BJ (cell line): ENCODE measurements at regions not wholly inside any gene's neighbourhood (a gene's known extent, or its start where the extent isn't known, plus 50 kb on each side); places are given as distances from the start of the nearest gene placed in this dataset.

Experiments used
- CTCF ChIA-PET: fragments of 350-600 bp; formaldehyde crosslinking; extraction: SDS; loops from one replicate; lab custom pipeline; 2021; ENCODE audit warnings: antibody characterized with exemption, inconsistent platforms; lab: Yijun Ruan, JAX
- POLR2A ChIA-PET: fragments of 300-600 bp; sonication (Branson Sonifier 250); formaldehyde crosslinking; extraction: SDS; loops from one replicate; lab custom pipeline; 2021; ENCODE audit warnings: antibody characterized with exemption; lab: Charles Lee
- DNase-seq: peaks from one replicate; pipeline ENCODE4 v3.0.0-alpha.2; 2011; ENCODE audit warnings: low read depth
- H3K27me3 ChIP-seq: 2 replicates; pipeline ENCODE4 v1.6.0; 2011; ENCODE audit warnings: low read length; ENCODE audit not compliant: control insufficient read depth, insufficient read depth
- H3K36me3 ChIP-seq: 2 replicates; pipeline ENCODE4 v1.5.1; 2011; ENCODE audit warnings: low read length; ENCODE audit not compliant: control insufficient read depth, insufficient read depth
- H3K4me3 ChIP-seq: 2 replicates; pipeline ENCODE4 v1.5.1; 2011; ENCODE audit warnings: low read depth, mild to moderate bottlenecking, control low read depth, low read length
- TF ChIP-seq, protein P1 (sequence below): IDR thresholded peaks from 2 replicates; pipeline ENCODE4 v1.5.1; 2011; ENCODE audit warnings: low read depth, mild to moderate bottlenecking, control low read depth, inconsistent platforms, low read length, moderate library complexity; ENCODE audit not compliant: insufficient read depth

DNA sequence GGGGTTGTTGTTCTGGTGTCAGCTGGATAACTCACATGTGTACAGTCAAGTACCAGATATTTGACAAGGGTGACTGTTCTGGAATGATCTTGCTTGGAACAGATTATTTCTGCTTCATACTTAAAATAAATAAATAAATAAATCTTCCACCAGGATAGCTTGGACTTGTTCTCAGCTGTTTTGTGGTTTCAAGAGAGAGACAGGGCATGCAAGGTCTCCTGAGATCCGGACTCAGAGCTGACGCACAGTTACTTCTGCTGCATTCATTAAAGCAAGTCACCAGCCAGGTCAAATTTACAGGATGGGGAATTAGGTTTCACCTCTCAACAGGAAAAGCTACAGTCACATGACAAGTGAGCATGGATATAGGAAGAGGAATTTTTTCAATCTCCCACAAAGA is 285.0 kb upstream of the SPTLC3 start:
- ChIA-PET POLR2A (no interaction called here), CTCF (no interaction called here)

DNA sequence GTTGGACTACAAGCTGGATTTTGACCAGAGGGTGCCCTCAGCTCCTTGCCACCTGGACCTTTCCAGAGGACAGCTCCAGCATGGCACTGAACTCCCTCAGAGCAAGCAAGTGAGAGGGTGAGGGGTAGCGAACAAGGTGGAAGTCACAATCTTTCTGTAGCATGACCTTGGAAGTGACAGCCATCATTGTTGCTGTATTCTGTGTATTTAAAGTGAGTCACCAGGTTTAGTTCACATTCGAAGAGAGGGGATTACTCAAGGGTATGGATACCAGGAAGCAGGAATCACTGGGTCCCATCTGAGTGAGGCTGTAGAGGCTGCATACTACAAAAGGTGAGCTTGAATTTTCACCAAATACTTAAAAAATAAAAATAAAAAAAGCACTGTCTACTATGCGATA is 280.0 kb upstream of the SPTLC3 start:
- Histone ChIP-seq H3K36me3 (no peaks in the 10 kb centered on the region), H3K4me3 (no peak overlapping the region), H3K27me3 (no peaks in the 10 kb centered on the region)
- ChIA-PET POLR2A (no interaction called here), CTCF (no interaction called here)
- no peak for DNase-seq
- TF ChIP-seq, protein P1, sequence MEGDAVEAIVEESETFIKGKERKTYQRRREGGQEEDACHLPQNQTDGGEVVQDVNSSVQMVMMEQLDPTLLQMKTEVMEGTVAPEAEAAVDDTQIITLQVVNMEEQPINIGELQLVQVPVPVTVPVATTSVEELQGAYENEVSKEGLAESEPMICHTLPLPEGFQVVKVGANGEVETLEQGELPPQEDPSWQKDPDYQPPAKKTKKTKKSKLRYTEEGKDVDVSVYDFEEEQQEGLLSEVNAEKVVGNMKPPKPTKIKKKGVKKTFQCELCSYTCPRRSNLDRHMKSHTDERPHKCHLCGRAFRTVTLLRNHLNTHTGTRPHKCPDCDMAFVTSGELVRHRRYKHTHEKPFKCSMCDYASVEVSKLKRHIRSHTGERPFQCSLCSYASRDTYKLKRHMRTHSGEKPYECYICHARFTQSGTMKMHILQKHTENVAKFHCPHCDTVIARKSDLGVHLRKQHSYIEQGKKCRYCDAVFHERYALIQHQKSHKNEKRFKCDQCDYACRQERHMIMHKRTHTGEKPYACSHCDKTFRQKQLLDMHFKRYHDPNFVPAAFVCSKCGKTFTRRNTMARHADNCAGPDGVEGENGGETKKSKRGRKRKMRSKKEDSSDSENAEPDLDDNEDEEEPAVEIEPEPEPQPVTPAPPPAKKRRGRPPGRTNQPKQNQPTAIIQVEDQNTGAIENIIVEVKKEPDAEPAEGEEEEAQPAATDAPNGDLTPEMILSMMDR, result no peak

More for the DNA sequence above, 285.0 kb upstream of the SPTLC3 start:
- TF ChIP-seq, protein P1, result no peak
- no peak for DNase-seq
- no peak overlapping the region for H3K4me3 ChIP-seq
- H3K27me3 ChIP-seq, result no peaks in the 10 kb centered on the region
- no peaks in the 10 kb centered on the region for H3K36me3 ChIP-seq

DNA sequence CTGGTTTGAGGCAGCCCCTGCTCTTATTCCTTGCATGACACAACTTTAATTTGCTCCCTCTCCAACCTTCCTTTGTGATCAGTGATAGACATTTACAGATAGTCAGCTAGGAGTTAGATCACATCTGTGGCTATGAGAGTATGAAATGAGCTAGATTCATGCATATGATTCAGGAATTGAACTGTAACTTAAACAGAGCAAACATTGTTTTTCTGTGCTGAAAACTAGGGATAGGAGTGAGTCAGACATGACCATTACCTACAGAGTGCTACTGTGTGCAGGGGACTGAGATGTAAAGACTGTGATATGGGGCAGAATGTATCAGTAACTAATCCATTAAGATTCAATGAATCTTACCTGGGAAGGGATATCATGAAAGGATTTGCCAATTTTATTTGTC is 279.4 kb upstream of the SPTLC3 start:
- no peak overlapping the region for H3K4me3 ChIP-seq
- ChIA-PET POLR2A (no interaction called here), CTCF (no interaction called here)
- no peaks in the 10 kb centered on the region for H3K27me3 ChIP-seq
- DNase-seq, result no peak
- TF ChIP-seq, protein P1, result no peak
- H3K36me3 ChIP-seq, result no peaks in the 10 kb centered on the region

DNA sequence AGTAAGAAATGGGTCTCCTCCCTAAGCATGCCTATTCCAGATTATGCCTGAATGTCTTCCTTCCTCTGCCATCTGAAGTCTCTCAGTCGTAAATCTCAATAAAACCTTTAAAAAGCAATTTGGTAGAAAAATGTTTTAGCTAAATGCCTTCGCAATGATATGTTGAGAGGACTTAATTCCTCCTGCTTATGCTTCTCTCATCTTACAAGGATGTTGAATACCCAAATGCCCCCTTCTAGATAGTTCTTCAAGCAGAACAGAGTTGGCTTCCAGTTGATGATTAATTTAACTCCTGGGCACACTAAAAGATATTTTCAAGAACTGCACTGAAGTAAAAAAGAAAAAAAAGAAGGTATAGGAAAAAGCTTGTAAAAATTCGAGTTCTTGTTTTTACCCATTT is 275.0 kb upstream of the SPTLC3 start:
- Histone ChIP-seq H3K36me3 (no peaks in the 10 kb centered on the region), H3K27me3 (no peaks in the 10 kb centered on the region), H3K4me3 (no peak overlapping the region)
- POLR2A ChIA-PET, result no interaction called here
- CTCF ChIA-PET, result no interaction called here
- no peak for DNase-seq
- TF ChIP-seq, protein P1, result no peak

DNA sequence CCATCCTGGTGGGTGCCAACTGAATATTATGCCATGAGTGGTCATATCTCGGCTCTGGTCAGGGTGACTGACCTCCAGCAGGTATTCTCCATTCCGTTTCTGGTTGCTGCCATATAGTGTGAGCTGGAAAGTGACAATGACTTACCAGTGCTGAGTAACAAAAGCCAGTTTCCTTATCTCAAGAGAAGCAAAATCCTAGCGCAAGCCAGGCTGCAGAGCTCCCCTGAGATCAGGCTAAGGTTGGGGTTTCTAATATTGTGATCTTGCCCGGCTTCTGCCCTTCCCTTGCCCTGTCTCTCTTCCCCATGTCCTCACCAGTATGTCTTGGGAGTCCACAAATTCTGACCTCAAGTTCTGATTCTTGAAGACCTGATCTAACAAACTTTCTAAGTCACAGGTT is 271.3 kb upstream of the SPTLC3 start:
- Histone ChIP-seq H3K4me3 (no peak overlapping the region), H3K27me3 (no peaks in the 10 kb centered on the region), H3K36me3 (no peaks in the 10 kb centered on the region)
- POLR2A ChIA-PET, result no interaction called here
- CTCF ChIA-PET, result no interaction called here
- TF ChIP-seq, protein P1, result no peak
- no peak for DNase-seq
